ENCODE measurements at regions not wholly inside any gene's neighbourhood (a gene's known extent, or its start where the extent isn't known, plus 50 kb on each side); places are given as distances from the start of the nearest gene placed in this dataset.

- no peak for TF ChIP-seq POLR2A (IDR thresholded peaks at IDR 0.05; ENCODE audit: low read depth, low read length)
- TF ChIP-seq POLR2AphosphoS5 (IDR thresholded peaks at IDR 0.05; ENCODE audit: low read depth, low read length), result no peak
- no peak for TF ChIP-seq TAF1 (IDR thresholded peaks at IDR 0.05; ENCODE audit: borderline replicate concordance, low read depth, low read length)
These were observed 86.9 kb upstream of the SATB1 start for GRCh38 chr3:18512007-18512406.

Measured in GM12892 (cell line).